ENCODE measurements at regions not wholly inside any gene's neighbourhood (a gene's known extent, or its start where the extent isn't known, plus 50 kb on each side); places are given as distances from the start of the nearest gene placed in this dataset.

- DNase-seq (ENCODE audit: low spot score), result no peak
Measured at GRCh38 chr3:194265996-194266964, 84.8 kb downstream of the CPN2 start.

GRCh38 chr3:194267744-194268653 is 83.1 kb downstream of the CPN2 start:
- DNase-seq (ENCODE audit: low spot score), result no peak

GRCh38 chr3:194268654-194269512 is 82.2 kb downstream of the CPN2 start:
- no peak for DNase-seq (ENCODE audit: low spot score)

- DNase-seq (ENCODE audit: low spot score), result peak; percentile 51
Measured at GRCh38 chr3:194269610-194270145, 81.5 kb downstream of the CPN2 start.

- DNase-seq (ENCODE audit: low spot score), result peak; percentile 99
Measured at GRCh38 chr3:194270627-194271459, 80.3 kb downstream of the CPN2 start.

- DNase-seq (ENCODE audit: low spot score), result no peak
Measured at GRCh38 chr3:194271460-194272035, 79.6 kb downstream of the CPN2 start.

- no peak for DNase-seq (ENCODE audit: low spot score)
Measured at GRCh38 chr3:194272221-194272620, 78.9 kb downstream of the CPN2 start.

GRCh38 chr3:194272861-194273742 is 78.0 kb downstream of the CPN2 start:
- no peak for DNase-seq (ENCODE audit: low spot score)

GRCh38 chr3:194273743-194274310 is 77.3 kb downstream of the CPN2 start:
- DNase-seq (ENCODE audit: low spot score), result no peak

- no peak for DNase-seq (ENCODE audit: low spot score)
Measured at GRCh38 chr3:194274424-194275085, 76.6 kb downstream of the CPN2 start.

- no peak for DNase-seq (ENCODE audit: low spot score)
Measured at GRCh38 chr3:194275291-194275690, 75.8 kb downstream of the CPN2 start.

GRCh38 chr3:194275721-194276120 is 75.4 kb downstream of the CPN2 start:
- no peak for DNase-seq (ENCODE audit: low spot score)

- DNase-seq (ENCODE audit: low spot score), result no peak
Measured at GRCh38 chr3:194276768-194277103, 74.4 kb downstream of the CPN2 start.

GRCh38 chr3:194277104-194277785 is 73.9 kb downstream of the CPN2 start:
- peak; percentile 24 for DNase-seq (ENCODE audit: low spot score)

- peak; percentile 50 for DNase-seq (ENCODE audit: low spot score)
Measured at GRCh38 chr3:194277786-194278130, 73.4 kb downstream of the CPN2 start.

GRCh38 chr3:194278186-194278845 is 72.8 kb downstream of the CPN2 start:
- no peak for DNase-seq (ENCODE audit: low spot score)

GRCh38 chr3:194279101-194279500 is 72.0 kb downstream of the CPN2 start:
- DNase-seq (ENCODE audit: low spot score), result no peak

All from globus pallidus (tissue), 1 donor.